HG03159 (cell line): ENCODE measurements at regions not wholly inside any gene's neighbourhood (a gene's known extent, or its start where the extent isn't known, plus 50 kb on each side); places are given as distances from the start of the nearest gene placed in this dataset.
"Not testable (repeated sequence)": the region's sequence is repeated elsewhere in the genome, so short reads cannot be mapped to it uniquely, and the experiment has no call there.

Experiments used
- ATAC-seq: cut with Tn5 transposase; IDR thresholded peaks from one replicate; pipeline ENCODE4 v1.9.1; 2021; ENCODE audit warnings: mild to moderate bottlenecking, moderate library complexity; ENCODE audit not compliant: unreplicated experiment

DNA sequence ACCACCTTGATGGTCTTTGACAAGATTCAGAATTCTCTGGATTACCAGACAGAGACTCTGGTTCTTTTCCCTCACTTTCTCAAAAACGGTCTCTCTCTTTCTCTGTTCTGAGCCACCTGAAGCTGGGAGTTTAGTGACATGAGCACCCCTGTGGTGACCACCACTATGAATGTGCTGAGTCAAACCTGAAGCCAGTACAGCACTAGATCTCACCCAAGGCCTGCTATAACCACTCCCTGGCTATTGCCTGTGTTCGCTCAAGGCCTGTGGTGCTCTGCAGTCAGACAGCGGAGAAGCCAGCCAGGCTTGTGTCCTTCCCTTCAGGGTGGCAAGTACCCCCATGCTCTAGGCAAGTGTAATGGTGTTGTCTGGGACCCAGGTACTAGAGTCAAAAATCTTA, 828.9 kb upstream of the NXPH2 start:
- no peak for ATAC-seq

DNA sequence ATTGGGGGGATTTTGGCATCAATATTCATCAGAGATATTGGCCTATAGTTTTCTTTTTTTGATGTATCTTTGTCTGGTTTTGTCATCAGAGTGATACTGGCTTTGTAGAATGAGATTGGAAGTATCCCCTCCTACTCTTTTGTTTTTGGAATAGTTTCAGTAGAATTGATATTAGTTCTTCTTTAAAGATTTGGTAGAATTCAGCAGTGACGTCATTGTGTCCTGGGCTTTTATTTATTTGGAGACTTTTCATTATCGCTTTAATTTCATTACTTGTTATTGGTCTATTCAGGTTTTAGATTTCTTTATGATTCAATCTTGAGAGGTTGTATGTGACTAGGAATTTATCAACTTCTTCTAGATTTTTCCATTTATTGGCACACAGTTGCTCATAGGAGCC, 825.5 kb upstream of the NXPH2 start:
- no peak for ATAC-seq

GRCh38 chr2:139600166-139600565, 820.0 kb upstream of the NXPH2 start:
- ATAC-seq, result no peak

DNA sequence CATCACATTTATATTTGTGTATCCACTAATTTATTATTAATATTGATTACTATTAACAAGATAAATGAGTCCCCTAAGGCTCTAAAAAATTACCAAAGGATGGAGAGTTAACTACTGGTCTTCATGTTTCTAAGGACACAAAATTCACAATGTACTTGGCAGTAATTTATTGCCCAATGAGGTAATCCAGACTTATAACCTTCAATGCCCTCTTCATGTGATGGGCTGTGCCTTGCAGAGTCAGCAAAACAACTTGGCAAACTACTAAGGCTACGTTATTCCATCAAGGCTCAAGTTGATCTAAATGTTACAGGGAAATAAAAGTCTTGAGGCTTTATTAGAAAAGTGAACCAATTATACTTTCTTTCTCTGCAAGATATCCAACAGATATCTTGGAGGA, 804.9 kb upstream of the NXPH2 start:
- no peak for ATAC-seq

- ATAC-seq, result no peak
These were observed 794.2 kb upstream of the NXPH2 start for GRCh38 chr2:139574371-139574770.

GRCh38 chr2:139556789-139557188, 776.6 kb upstream of the NXPH2 start:
- no peak for ATAC-seq

GRCh38 chr2:139550873-139551272, 770.7 kb upstream of the NXPH2 start:
- no peak for ATAC-seq

DNA sequence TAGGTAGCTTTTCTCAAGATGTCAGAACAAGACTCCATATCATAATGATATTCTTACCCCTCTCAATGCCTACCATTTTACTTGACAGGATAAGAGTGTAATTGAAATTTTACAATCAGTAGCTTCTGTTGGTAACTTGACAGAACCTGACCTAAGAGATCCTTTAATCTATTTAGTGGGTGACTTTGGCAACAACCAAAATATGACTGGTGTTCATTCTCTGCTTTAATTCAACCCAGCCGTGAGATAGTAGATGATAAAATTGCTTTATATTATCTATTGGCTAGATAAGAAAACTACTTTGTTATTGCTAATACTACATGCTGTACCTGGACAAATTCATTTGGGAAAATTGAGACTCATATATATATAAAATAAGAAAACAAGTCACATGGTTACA, 770.2 kb upstream of the NXPH2 start:
- ATAC-seq, result no peak

- no peak for ATAC-seq
These were observed 764.1 kb upstream of the NXPH2 start for GRCh38 chr2:139544186-139544851.

- not testable (repeated sequence) for ATAC-seq
These were observed 758.3 kb upstream of the NXPH2 start for GRCh38 chr2:139538332-139539020.

DNA sequence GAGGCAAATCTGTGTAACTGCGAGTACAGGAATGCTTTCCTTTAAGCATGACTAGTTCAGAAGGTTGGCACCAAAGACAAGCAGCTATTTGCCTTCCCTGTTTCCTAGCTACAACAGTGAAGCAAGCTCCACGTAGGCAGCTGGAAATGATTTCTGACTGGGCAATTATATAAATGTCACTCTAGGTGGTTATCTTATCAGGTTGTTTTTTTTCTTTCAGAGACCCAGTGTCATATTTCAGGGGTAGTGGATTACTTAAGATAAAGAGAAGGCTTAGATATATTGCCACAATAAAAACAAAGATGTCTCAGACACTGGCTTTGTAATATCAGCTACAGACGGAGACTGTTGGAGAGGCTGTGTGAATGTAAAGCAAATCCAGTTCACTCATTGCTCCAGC, 748.9 kb upstream of the NXPH2 start:
- no peak for ATAC-seq

- ATAC-seq, result no peak
These were observed 746.6 kb upstream of the NXPH2 start for GRCh38 chr2:139526781-139527180.

DNA sequence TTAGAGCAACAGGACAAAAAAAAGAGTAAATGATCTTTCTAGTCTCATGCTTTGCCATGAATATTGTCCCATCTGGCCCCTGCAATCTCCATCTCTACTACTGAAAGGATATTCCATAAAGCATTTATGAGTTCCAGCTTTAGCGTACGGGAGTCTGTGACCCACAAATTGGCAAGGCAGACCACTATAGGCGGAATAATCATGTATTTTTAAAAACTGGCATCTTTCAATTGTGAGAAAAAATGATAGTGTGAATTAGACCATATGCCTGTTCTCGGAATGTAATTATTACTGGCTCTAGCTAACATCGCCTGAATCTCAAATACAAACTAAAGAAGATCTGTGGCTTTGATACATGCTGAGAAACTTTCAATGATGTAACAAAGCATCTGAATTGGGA, 738.1 kb upstream of the NXPH2 start:
- ATAC-seq, result no peak

GRCh38 chr2:139514951-139515350, 734.8 kb upstream of the NXPH2 start:
- ATAC-seq, result no peak

DNA sequence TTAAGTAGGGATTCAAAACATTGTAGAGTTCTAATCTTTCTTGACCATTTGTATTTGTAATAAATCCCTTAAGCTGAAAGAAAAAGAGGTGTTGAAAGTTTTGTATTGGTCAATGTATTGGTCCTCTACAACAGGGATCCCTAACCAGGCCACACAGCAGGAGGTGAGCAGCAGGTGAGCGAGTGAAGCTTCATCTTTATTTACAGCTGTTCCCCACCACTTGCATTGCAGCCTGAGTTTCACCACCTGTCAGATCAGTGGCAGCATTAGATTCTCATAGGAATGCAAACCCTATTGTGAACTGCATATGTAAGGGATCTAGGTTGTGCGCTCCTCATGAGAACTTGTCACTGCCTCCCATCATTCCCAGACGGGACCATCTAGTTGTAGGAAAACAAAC, 715.7 kb upstream of the NXPH2 start:
- ATAC-seq, result no peak

DNA sequence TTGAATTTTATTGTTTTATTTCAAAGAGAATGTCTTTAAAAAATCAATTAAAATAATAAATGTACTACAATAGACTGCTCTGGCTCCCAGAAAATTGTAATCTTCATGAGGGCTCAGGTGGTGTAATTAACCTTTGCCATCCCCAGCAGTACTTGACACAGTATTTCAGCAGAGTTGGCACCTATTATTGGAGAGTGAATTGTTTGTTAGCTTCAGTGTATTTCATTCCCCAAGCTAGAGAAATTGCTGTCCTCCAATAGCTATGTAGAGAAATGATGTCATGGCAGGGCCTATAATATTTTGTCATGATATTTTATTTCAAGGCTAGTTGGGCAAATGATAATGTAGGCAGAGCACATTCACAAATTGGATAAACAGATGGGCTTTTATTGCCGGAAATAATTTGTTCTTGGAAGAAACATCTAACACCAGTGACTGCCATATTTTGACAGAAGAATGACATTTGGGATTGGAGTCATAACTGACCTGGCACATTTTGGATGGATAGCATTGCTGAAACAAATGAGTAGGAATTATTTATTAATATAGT, 712.0 kb upstream of the NXPH2 start:
- ATAC-seq, result no peak

DNA sequence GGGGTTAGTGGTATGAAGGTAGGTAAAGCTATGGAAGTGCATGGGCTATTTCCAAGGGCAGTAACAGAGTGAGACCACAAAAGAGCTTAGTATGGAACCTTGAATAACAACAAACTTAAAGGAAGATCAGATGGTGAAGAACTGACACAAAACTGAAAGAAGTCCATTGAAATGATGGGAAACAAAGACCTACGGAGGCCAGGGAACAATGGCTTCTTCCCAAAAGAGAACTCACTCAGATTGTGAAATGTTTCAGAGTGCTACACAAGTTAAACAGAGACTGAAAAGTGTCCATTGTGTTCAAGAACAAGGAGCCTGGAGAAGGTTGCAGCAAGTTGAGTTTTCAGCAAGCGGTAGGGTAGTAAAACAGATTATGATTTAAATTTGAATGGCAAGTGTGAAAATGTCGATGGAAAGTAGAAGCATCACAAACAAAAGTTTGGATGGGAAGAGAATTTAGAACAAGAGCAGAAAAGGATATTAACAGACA, 700.0 kb upstream of the NXPH2 start:
- ATAC-seq, result no peak

GRCh38 chr2:139478165-139478914, 698.1 kb upstream of the NXPH2 start:
- no peak for ATAC-seq

DNA sequence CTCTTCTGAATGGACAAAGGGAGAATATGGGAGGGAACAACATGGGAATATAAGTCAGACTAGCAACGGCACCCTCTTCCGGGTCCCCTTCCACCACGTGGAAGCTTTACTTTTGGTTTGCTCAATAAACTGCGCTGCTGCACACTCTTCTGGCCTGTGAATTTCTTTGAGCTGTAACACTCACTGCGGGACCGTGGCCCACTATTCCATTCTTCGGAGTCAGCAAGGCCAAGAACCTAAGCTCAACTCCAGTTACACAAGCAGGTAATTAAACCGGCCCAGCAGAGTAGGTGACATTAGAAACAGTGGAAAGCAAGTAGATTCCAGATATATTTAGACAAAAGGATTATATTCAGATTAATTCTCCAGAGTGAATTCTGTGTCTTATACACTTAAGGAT, 697.4 kb upstream of the NXPH2 start:
- ATAC-seq, result no peak

GRCh38 chr2:139469985-139470384, 689.8 kb upstream of the NXPH2 start:
- ATAC-seq, result no peak

DNA sequence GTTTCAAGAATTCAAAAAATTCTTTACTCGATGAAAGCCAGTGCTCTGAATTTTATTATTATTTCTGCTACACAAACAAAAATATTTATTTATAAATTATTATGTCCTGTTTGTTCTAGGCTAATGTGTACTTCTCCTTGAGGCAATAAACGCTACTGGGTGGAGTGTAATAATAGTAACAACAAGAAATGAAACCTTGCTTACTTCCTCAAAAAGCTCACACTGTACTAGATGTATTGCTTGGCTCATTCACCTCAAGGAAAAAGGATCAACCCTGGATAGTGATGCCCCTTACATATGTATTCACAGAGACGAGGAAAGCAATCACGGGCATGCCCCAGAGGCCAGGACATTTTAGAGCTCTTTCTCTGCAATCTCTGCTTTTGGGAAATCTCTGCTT, 685.6 kb upstream of the NXPH2 start:
- no peak for ATAC-seq

DNA sequence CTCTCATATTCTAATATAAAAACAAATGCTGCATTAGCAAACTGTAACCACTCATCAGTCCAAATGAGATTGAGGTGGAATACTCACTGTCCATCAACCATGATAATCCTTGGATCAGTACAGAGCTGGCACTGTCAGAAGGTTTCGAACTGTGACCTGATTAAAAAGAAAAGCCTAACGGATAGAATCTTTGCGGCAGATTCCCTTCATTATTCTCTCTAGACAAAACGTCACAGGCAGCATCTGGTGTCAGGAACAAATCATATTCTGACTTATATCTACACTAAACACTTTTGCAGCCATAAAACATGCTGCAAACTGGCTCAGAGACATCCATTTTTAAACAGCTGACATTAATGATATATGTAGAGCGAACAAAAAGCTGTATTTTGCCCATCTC, 677.7 kb upstream of the NXPH2 start:
- no peak for ATAC-seq
